HepG2 (cell line): ENCODE measurements at regions not wholly inside any gene's neighbourhood (a gene's known extent, or its start where the extent isn't known, plus 50 kb on each side); places are given as distances from the start of the nearest gene placed in this dataset.
A peak's percentile ranks its signal among the peaks of the same experiment; 100 is the strongest.

Experiments used
- ATAC-seq: fragments of 200-7000 bp; cut with Tn5 transposase; 3 replicates; pipeline ENCODE4 v1.9.1; 2020; ENCODE audit warnings: mild to moderate bottlenecking, moderate library complexity
- BruUV-seq: library from RNA; stranded (reverse); fragments of 400-500 nt; replicated peaks from 2 replicates; lab custom pipeline; 2021; lab: Mats Ljungman, UMichigan
- CTCF ChIA-PET: fragments of 300-600 bp; formaldehyde crosslinking; extraction: SDS; loops from one replicate; lab custom pipeline; 2021; ENCODE audit warnings: low total read pairs, inconsistent platforms, low intra/inter-chr PET ratio; lab: Yijun Ruan, JAX
- POLR2A ChIA-PET: fragments of 350-600 bp; sonication (Branson Sonifier 250); formaldehyde crosslinking; loops from one replicate; lab custom pipeline; 2020; ENCODE audit warnings: antibody characterized with exemption, inconsistent platforms; lab: Yijun Ruan, JAX
- DNase-seq: peaks from one replicate; pipeline ENCODE4 v3.0.0-alpha.2; 2015; ENCODE audit warnings: low spot score
- FAIRE-seq: peaks from 3 replicates; lab custom pipeline; 2011; peaks lifted over from hg19 to GRCh38; lab: Jason Lieb, UNC
- H2AFZ ChIP-seq: one replicate; pipeline ENCODE4 v1.6.1; 2011; ENCODE audit warnings: low read length, inconsistent platforms
- H3K27ac ChIP-seq: fragments of 300-600 bp; 3 replicates; pipeline ENCODE4 v1.8.0; 2011; ENCODE audit warnings: mixed run types, mild to moderate bottlenecking, mixed read lengths, low read length, inconsistent platforms; ENCODE audit not compliant: insufficient read depth; ENCODE audit errors: extremely low read length
- H3K27me3 ChIP-seq, 2 experiments: fragments of 200-600 bp in 1 of 2; 2 replicates in 1 of 2; 3 replicates in 1 of 2; pipeline versions ENCODE4 v1.6.0 to v1.8.0; 2011; ENCODE audit warnings: low read length in 2 of 2, mild to moderate bottlenecking in 2 of 2, moderate library complexity in 2 of 2, inconsistent platforms in 1 of 2; ENCODE audit not compliant: insufficient read depth in 2 of 2, control insufficient read depth in 1 of 2
- H3K36me3 ChIP-seq, 2 experiments: fragments of 200-600 bp in 1 of 2; replicated peaks in 1 of 2; 2 replicates in 1 of 2; 3 replicates in 1 of 2; pipeline versions ENCODE4 v1.5.1 to v1.8.0; 2011; ENCODE audit warnings: low read length in 2 of 2, inconsistent platforms in 1 of 2; ENCODE audit not compliant: insufficient read depth in 2 of 2, control insufficient read depth in 1 of 2
- H3K4me1 ChIP-seq: 2 replicates; pipeline ENCODE4 v1.5.1; 2012; ENCODE audit warnings: low read length, inconsistent platforms; ENCODE audit not compliant: insufficient read depth
- H3K4me2 ChIP-seq: 2 replicates; pipeline ENCODE4 v1.6.0; 2011; ENCODE audit warnings: low read depth, low read length, inconsistent platforms
- H3K4me3 ChIP-seq, 3 experiments: fragments of 200-600 bp in 1 of 3; sonication (generic), shearing (Covaris generic) in 1 of 3; replicated peaks in 1 of 3; 2 replicates each; pipeline ENCODE4 v1.5.1; 2011 to 2016; ENCODE audit warnings: low read length in 3 of 3, inconsistent platforms in 2 of 3, low read depth in 2 of 3, mild to moderate bottlenecking in 2 of 3, control low read depth in 1 of 3, mixed read lengths in 1 of 3; ENCODE audit not compliant: insufficient read depth in 1 of 3
- H3K79me2 ChIP-seq: one replicate; pipeline ENCODE4 v1.6.1; 2011; ENCODE audit warnings: low read length, inconsistent platforms; ENCODE audit not compliant: insufficient read depth
- H3K9ac ChIP-seq: 2 replicates; pipeline ENCODE4 v1.6.0; 2011; ENCODE audit warnings: mild to moderate bottlenecking, low read depth, low read length, inconsistent platforms; ENCODE audit not compliant: insufficient read depth
- H3K9me3 ChIP-seq: 2 replicates; pipeline ENCODE4 v1.5.1; 2012; ENCODE audit warnings: mild to moderate bottlenecking, low read length
- H4K20me1 ChIP-seq: 2 replicates; pipeline ENCODE4 v1.6.0; 2011; ENCODE audit warnings: inconsistent platforms, mild to moderate bottlenecking, low read length, moderate library complexity; ENCODE audit not compliant: insufficient read depth
- KDM1A ChIP-seq: IDR thresholded peaks from 2 replicates; pipeline ENCODE4 v1.6.1; 2016; ENCODE audit warnings: missing compliant biosample characterization
- MTA1 ChIP-seq: sonication (generic); formaldehyde crosslinking; IDR thresholded peaks from 2 replicates; pipeline ENCODE4 v1.4.0; 2020; ENCODE audit warnings: missing genetic modification reagents, mild to moderate bottlenecking, borderline replicate concordance
- ZKSCAN1 ChIP-seq: fragments of 150-350 bp; IDR thresholded peaks from 2 replicates; pipeline ENCODE4 v1.6.1; 2014; ENCODE audit warnings: low read length
- ZNF264 ChIP-seq: sonication (generic); formaldehyde crosslinking; IDR thresholded peaks from 2 replicates; pipeline ENCODE4 v1.4.0; 2020; ENCODE audit warnings: missing genetic modification reagents
- ZNF30 ChIP-seq: sonication (generic); formaldehyde crosslinking; IDR thresholded peaks from 2 replicates; pipeline ENCODE4 v1.5.0; 2020; ENCODE audit warnings: mild to moderate bottlenecking, missing genetic modification reagents
- WGBS: methylation state at CpG from one replicate; pipeline ENCODE4 v1.1.6; 2017; ENCODE audit warnings: low lambda C conversion rate; 5-methylcytosine and 5-hydroxymethylcytosine counted together
- in situ Hi-C: cut with HindIII; loops from 2 replicates; pipeline ENCODE4 v1.10.0; 2017; ENCODE audit warnings: low pct_unique_long_range_greater_than_20kb; ENCODE audit not compliant: extremely low pct_ligation_motif_present
- intact Hi-C: fragments of 100-400 bp; cut with micrococcal nuclease; formaldehyde crosslinking; loops from one replicate; pipeline ENCODE4 v1.10.0; 2022; ENCODE audit not compliant: unreplicated experiment
- TF ChIP-seq, protein P1 (sequence below): sonication (generic); formaldehyde crosslinking; IDR thresholded peaks from 2 replicates; pipeline ENCODE4 v1.5.0; 2020; ENCODE audit warnings: mild to moderate bottlenecking, missing genetic modification reagents, moderate library complexity
- TF ChIP-seq, protein P2 (sequence below), 2 experiments: sonication (generic) in 1 of 2; formaldehyde crosslinking in 1 of 2; IDR thresholded peaks; 2 replicates each; pipeline versions ENCODE4 v1.4.0 to v1.6.1; 2018 to 2020; ENCODE audit warnings: missing genetic modification reagents in 2 of 2, borderline replicate concordance in 1 of 2, low read depth in 1 of 2, mild to moderate bottlenecking in 1 of 2, missing biosample characterization in 1 of 2
- TF ChIP-seq, protein P3 (sequence below): sonication (generic); formaldehyde crosslinking; IDR thresholded peaks from 2 replicates; pipeline ENCODE4 v1.4.0; 2020; ENCODE audit warnings: low read depth, mild to moderate bottlenecking, missing genetic modification reagents

DNA sequence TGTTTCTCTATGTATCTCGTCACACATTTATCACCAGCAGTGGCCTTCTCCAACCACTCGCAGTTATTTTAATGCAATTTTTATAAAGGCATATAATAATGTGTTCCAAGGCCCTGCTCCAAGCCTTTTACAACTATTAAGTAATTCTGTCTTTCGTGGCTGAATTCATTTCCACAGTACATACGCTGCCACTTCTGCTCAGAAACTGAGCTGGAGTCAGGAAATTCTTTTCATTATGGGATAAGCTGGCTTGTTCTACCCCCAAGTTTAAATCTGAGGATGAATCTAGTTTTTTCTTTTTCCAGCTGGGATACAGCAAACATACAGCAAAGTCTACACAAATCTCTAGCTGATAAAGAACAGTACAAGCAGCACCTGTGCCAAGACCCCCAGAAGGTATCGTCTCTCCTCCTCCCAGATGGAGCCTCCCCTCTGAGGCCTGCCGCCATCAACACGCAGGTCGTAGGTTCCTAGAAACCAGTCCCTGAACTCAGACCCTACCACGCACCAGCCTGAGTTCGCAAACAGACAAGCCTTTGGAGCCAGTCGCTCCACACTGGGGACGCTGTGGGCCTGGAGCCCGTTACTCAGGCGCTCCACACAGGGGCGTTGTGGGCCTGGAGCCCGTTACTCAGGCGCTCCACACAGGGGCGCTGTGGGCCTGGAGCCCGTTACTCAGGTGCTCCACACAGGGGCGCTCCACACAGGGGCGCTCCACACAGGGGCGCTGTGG, 263.5 kb downstream of the THBS2 start (continued):
- TF ChIP-seq, protein P1, sequence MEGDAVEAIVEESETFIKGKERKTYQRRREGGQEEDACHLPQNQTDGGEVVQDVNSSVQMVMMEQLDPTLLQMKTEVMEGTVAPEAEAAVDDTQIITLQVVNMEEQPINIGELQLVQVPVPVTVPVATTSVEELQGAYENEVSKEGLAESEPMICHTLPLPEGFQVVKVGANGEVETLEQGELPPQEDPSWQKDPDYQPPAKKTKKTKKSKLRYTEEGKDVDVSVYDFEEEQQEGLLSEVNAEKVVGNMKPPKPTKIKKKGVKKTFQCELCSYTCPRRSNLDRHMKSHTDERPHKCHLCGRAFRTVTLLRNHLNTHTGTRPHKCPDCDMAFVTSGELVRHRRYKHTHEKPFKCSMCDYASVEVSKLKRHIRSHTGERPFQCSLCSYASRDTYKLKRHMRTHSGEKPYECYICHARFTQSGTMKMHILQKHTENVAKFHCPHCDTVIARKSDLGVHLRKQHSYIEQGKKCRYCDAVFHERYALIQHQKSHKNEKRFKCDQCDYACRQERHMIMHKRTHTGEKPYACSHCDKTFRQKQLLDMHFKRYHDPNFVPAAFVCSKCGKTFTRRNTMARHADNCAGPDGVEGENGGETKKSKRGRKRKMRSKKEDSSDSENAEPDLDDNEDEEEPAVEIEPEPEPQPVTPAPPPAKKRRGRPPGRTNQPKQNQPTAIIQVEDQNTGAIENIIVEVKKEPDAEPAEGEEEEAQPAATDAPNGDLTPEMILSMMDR = peak; percentile 38

DNA sequence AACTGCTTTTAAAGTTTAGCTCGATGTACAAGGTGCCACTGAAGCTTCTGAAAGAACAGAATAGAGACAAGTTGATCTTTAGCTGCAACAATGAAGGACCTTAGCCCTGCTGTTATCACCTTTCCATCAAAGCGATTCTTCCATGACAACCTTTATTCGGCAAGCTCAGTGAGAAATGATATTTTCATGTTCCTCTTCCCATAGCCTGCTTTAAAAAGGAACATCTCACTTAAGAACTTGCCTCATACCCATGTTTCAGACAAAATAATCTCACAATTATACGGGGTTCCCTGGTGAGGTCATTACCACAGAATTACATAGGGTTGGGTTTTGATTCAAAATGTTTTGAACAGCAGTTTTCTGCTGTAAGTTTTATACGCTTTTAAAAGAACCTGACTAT, 264.2 kb downstream of the THBS2 start:
- Histone ChIP-seq H3K36me3 (no peaks in the 10 kb centered on the region), H3K9me3 (no peaks in the 10 kb centered on the region), H3K79me2 (no peaks in the 10 kb centered on the region), H2AFZ (no peak overlapping the region), H3K4me2 (no peak overlapping the region), H4K20me1 (no peaks in the 10 kb centered on the region), H3K9ac (no peak overlapping the region), H3K27me3 (no peaks in the 10 kb centered on the region; a peak in 1 of 5 replicates), H3K27ac (no peak overlapping the region), H3K4me3 (no peak overlapping the region), H3K4me1 (no peaks in the 10 kb centered on the region)
- FAIRE-seq (no peak), DNase-seq (no peak), ATAC-seq (no peak)
- TF ChIP-seq ZKSCAN1 = no peak
- TF ChIP-seq, protein P2, sequence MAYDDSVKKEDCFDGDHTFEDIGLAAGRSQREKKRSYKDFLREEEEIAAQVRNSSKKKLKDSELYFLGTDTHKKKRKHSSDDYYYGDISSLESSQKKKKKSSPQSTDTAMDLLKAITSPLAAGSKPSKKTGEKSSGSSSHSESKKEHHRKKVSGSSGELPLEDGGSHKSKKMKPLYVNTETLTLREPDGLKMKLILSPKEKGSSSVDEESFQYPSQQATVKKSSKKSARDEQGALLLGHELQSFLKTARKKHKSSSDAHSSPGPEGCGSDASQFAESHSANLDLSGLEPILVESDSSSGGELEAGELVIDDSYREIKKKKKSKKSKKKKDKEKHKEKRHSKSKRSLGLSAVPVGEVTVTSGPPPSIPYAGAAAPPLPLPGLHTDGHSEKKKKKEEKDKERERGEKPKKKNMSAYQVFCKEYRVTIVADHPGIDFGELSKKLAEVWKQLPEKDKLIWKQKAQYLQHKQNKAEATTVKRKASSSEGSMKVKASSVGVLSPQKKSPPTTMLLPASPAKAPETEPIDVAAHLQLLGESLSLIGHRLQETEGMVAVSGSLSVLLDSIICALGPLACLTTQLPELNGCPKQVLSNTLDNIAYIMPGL (CRISPR knock-in tag; IDR thresholded peaks at IDR 0.05; ENCODE audit: borderline replicate concordance in 1 of 2, low read depth in 1 of 2) = no peak
- TF ChIP-seq MTA1 (CRISPR knock-in tag) = no peak
- no peak for TF ChIP-seq KDM1A (CRISPR knock-in tag)
- TF ChIP-seq, protein P3, sequence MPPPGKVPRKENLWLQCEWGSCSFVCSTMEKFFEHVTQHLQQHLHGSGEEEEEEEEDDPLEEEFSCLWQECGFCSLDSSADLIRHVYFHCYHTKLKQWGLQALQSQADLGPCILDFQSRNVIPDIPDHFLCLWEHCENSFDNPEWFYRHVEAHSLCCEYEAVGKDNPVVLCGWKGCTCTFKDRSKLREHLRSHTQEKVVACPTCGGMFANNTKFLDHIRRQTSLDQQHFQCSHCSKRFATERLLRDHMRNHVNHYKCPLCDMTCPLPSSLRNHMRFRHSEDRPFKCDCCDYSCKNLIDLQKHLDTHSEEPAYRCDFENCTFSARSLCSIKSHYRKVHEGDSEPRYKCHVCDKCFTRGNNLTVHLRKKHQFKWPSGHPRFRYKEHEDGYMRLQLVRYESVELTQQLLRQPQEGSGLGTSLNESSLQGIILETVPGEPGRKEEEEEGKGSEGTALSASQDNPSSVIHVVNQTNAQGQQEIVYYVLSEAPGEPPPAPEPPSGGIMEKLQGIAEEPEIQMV (CRISPR knock-in tag) = no peak
- TF ChIP-seq ZNF264 (CRISPR knock-in tag) = no peak
- no peak for TF ChIP-seq ZNF30 (CRISPR knock-in tag)
- ChIA-PET POLR2A (no interaction called here), CTCF (no interaction called here)
- intact Hi-C loops (no loop called here), in situ Hi-C loops (no loop called here)
- WGBS = 36% methylated on average over 5 of the region's 5 CpGs
- BruUV-seq = no TSS peak
